Astrocyte (in vitro differentiated cells and primary cell): ENCODE measurements at regions not wholly inside any gene's neighbourhood (a gene's known extent, or its start where the extent isn't known, plus 50 kb on each side); places are given as distances from the start of the nearest gene placed in this dataset.

ENCODE experiments used
- CTCF ChIP-seq: IDR thresholded peaks from 2 replicates; pipeline ENCODE4 v1.5.1; 2011; ENCODE audit warnings: low read depth, mild to moderate bottlenecking, inconsistent platforms, low read length, moderate library complexity; ENCODE audit not compliant: insufficient read depth
- EZH2 ChIP-seq: IDR thresholded peaks from 2 replicates; pipeline ENCODE4 v1.6.1; 2012; ENCODE audit warnings: mild to moderate bottlenecking, low read length, inconsistent platforms; ENCODE audit not compliant: insufficient read depth

- TF ChIP-seq EZH2 = no peak
- no peak for TF ChIP-seq CTCF
Measured at GRCh38 chr12:107454109-107454830, 231.3 kb upstream of the PWP1 start.
